ENCODE measurements at regions not wholly inside any gene's neighbourhood (a gene's known extent, or its start where the extent isn't known, plus 50 kb on each side); places are given as distances from the start of the nearest gene placed in this dataset.

GRCh38 chr1:104853276-104853675 is 1103.6 kb downstream of the AMY1C start:
- no peak overlapping the region for H3K27ac ChIP-seq
- H3K36me3 ChIP-seq = no peaks in the 10 kb centered on the region
- DNase-seq (ENCODE audit: low spot score) (no peak), ATAC-seq (ENCODE audit: insufficient number of reproducible peaks, low FRiP score, low read depth) (no peak)
- H3K9me3 ChIP-seq = no peaks in the 10 kb centered on the region
- H3K27me3 ChIP-seq (replicated peaks; ENCODE audit: insufficient read depth) = no peaks in the 10 kb centered on the region
- no peak overlapping the region for H3K4me3 ChIP-seq
- TF ChIP-seq, protein P1, sequence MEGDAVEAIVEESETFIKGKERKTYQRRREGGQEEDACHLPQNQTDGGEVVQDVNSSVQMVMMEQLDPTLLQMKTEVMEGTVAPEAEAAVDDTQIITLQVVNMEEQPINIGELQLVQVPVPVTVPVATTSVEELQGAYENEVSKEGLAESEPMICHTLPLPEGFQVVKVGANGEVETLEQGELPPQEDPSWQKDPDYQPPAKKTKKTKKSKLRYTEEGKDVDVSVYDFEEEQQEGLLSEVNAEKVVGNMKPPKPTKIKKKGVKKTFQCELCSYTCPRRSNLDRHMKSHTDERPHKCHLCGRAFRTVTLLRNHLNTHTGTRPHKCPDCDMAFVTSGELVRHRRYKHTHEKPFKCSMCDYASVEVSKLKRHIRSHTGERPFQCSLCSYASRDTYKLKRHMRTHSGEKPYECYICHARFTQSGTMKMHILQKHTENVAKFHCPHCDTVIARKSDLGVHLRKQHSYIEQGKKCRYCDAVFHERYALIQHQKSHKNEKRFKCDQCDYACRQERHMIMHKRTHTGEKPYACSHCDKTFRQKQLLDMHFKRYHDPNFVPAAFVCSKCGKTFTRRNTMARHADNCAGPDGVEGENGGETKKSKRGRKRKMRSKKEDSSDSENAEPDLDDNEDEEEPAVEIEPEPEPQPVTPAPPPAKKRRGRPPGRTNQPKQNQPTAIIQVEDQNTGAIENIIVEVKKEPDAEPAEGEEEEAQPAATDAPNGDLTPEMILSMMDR (IDR thresholded peaks at IDR 0.05) = no peak
- no peaks in the 10 kb centered on the region for H3K4me1 ChIP-seq (ENCODE audit: control insufficient read depth in 1 of 2, low read depth in 2 of 2)

DNA sequence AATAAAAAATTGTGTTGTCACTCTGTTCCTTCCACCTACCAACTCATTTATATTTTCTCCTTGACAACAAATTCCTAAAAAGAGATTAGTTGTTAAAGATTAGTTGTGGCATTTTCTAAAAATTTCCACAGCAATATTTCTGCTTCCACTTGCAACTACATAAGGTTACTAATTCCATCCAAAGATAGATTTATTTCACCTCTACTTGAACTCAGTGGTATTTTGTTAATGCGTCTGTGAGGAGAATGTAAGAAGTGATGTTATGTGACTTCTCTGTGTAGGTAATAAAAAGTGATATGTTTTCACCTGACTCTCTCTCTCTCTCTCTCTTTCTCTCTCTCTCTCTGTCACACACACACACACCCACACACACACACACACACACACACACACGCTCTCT is 1104.8 kb downstream of the AMY1C start:
- TF ChIP-seq, protein P1 (IDR thresholded peaks at IDR 0.05) = no peak
- Histone ChIP-seq H3K27me3 (replicated peaks; ENCODE audit: insufficient read depth) (no peaks in the 10 kb centered on the region), H3K4me3 (no peak overlapping the region), H3K4me1 (ENCODE audit: control insufficient read depth in 1 of 2, low read depth in 2 of 2) (no peaks in the 10 kb centered on the region), H3K9me3 (no peaks in the 10 kb centered on the region), H3K36me3 (no peaks in the 10 kb centered on the region), H3K27ac (no peak overlapping the region)
- DNase-seq (ENCODE audit: low spot score) = no peak
- ATAC-seq (ENCODE audit: insufficient number of reproducible peaks, low FRiP score, low read depth) = no peak

GRCh38 chr1:104855550-104855949 is 1105.9 kb downstream of the AMY1C start:
- H3K9me3 ChIP-seq = no peaks in the 10 kb centered on the region
- no peak for DNase-seq (ENCODE audit: low spot score)
- TF ChIP-seq, protein P1 (IDR thresholded peaks at IDR 0.05) = no peak
- H3K27me3 ChIP-seq (replicated peaks; ENCODE audit: insufficient read depth) = no peaks in the 10 kb centered on the region
- H3K36me3 ChIP-seq = no peaks in the 10 kb centered on the region
- H3K4me3 ChIP-seq = no peak overlapping the region
- H3K4me1 ChIP-seq (ENCODE audit: control insufficient read depth in 1 of 2, low read depth in 2 of 2) = no peaks in the 10 kb centered on the region
- no peak overlapping the region for H3K27ac ChIP-seq
- ATAC-seq (ENCODE audit: insufficient number of reproducible peaks, low FRiP score, low read depth) = no peak

DNA sequence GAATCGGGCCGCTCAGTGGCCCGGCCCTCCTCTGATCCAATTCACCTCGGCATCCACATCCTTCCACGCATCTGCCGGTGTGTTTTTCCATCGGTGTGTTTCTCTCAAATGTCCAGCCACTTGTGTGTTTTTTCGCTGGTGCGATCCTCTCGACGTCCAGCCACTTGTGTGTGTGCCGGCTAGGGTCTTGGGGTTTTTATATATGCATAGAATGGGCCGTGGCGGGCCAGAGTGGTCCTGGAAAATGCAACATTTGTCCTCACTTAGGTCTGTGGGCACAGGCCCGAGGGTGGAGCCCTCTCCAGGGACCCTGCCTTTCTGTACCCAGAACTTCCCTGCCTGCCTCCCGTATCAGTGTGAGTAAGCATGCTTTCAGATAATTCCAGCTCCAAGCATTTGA is 1106.4 kb downstream of the AMY1C start:
- ATAC-seq (ENCODE audit: insufficient number of reproducible peaks, low FRiP score, low read depth) = no peak

GRCh38 chr1:104856518-104856917 is 1106.8 kb downstream of the AMY1C start:
- TF ChIP-seq, protein P1 (IDR thresholded peaks at IDR 0.05) = no peak
- ATAC-seq (ENCODE audit: insufficient number of reproducible peaks, low FRiP score, low read depth) = no peak

More for the DNA sequence above, 1106.4 kb downstream of the AMY1C start:
- no peaks in the 10 kb centered on the region for H3K27me3 ChIP-seq (replicated peaks; ENCODE audit: insufficient read depth)
- H3K36me3 ChIP-seq = no peaks in the 10 kb centered on the region
- DNase-seq (ENCODE audit: low spot score) = no peak
- no peak overlapping the region for H3K4me3 ChIP-seq
- H3K4me1 ChIP-seq (ENCODE audit: control insufficient read depth in 1 of 2, low read depth in 2 of 2) = no peaks in the 10 kb centered on the region
- H3K27ac ChIP-seq = no peak overlapping the region
- no peaks in the 10 kb centered on the region for H3K9me3 ChIP-seq
- TF ChIP-seq, protein P1 (IDR thresholded peaks at IDR 0.05) = no peak

More at GRCh38 chr1:104856518-104856917, 1106.8 kb downstream of the AMY1C start:
- Histone ChIP-seq H3K4me3 (no peak overlapping the region), H3K9me3 (no peaks in the 10 kb centered on the region), H3K27me3 (replicated peaks; ENCODE audit: insufficient read depth) (no peaks in the 10 kb centered on the region), H3K4me1 (ENCODE audit: control insufficient read depth in 1 of 2, low read depth in 2 of 2) (no peaks in the 10 kb centered on the region), H3K27ac (no peak overlapping the region), H3K36me3 (no peaks in the 10 kb centered on the region)
- no peak for DNase-seq (ENCODE audit: low spot score)

Data from thoracic aorta (tissue), 2 donors.